Nephron (organoid): ENCODE measurements at regions not wholly inside any gene's neighbourhood (a gene's known extent, or its start where the extent isn't known, plus 50 kb on each side); places are given as distances from the start of the nearest gene placed in this dataset.

ENCODE experiments used
- H3K27ac Mint-ChIP-seq, 3 experiments: 2 replicates each; pipeline ENCODE4 v1.8.0; 2020; ENCODE audit warnings: mixed read lengths in 3 of 3, mild to moderate bottlenecking in 2 of 3, moderate library complexity in 1 of 3
- H3K27me3 Mint-ChIP-seq: 2 replicates; pipeline ENCODE4 v1.8.0; 2021; ENCODE audit warnings: low read depth, mild to moderate bottlenecking, moderate library complexity, mixed read lengths
- H3K36me3 Mint-ChIP-seq: 2 replicates; pipeline ENCODE4 v1.8.0; 2020; ENCODE audit warnings: low read depth, mixed read lengths
- H3K4me1 Mint-ChIP-seq: 2 replicates; pipeline ENCODE4 v1.8.0; 2020; ENCODE audit warnings: mixed read lengths
- H3K4me3 Mint-ChIP-seq, 3 experiments: 2 replicates each; pipeline ENCODE4 v1.8.0; 2020; ENCODE audit warnings: mild to moderate bottlenecking in 3 of 3, mixed read lengths in 3 of 3, moderate library complexity in 2 of 3
- H3K9me3 Mint-ChIP-seq: 2 replicates; pipeline ENCODE4 v1.8.0; 2020; ENCODE audit warnings: mixed read lengths
- TF ChIP-seq, protein P1 (sequence below), 3 experiments: fragments of 200-600 bp; sonication (generic); IDR thresholded peaks; one replicate each; pipeline ENCODE4 v1.5.0; 2021; ENCODE audit warnings: antibody characterized with exemption in 3 of 3; ENCODE audit not compliant: unreplicated experiment in 3 of 3

DNA sequence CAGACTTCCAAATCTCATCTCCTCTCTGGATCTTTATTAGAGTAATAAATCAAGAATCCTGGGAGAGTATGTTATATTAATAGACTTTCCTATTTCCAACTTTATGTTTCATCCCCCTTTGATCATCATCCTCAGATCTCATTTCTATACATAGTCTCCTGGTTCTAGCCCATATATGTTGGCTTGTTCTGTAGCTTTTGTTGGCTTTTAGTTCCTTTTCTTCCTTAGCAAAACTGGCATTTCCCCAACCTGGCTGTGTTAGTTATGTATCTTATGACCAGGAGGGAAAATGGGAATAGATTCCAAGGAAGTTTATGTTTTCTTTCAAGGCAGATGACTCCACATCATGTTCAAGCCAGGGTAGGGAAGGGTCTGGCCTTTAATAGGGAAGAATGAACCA is 2464.5 kb downstream of the PCDH9 start:
- peaks cover 19% of the 10 kb centered on the region for H3K4me1 Mint-ChIP-seq
- H3K4me3 Mint-ChIP-seq = no peak overlapping the region
- peak overlapping the region in 2 of 3 experiments; percentile 40 to 78 for H3K27ac Mint-ChIP-seq
- TF ChIP-seq, protein P1, sequence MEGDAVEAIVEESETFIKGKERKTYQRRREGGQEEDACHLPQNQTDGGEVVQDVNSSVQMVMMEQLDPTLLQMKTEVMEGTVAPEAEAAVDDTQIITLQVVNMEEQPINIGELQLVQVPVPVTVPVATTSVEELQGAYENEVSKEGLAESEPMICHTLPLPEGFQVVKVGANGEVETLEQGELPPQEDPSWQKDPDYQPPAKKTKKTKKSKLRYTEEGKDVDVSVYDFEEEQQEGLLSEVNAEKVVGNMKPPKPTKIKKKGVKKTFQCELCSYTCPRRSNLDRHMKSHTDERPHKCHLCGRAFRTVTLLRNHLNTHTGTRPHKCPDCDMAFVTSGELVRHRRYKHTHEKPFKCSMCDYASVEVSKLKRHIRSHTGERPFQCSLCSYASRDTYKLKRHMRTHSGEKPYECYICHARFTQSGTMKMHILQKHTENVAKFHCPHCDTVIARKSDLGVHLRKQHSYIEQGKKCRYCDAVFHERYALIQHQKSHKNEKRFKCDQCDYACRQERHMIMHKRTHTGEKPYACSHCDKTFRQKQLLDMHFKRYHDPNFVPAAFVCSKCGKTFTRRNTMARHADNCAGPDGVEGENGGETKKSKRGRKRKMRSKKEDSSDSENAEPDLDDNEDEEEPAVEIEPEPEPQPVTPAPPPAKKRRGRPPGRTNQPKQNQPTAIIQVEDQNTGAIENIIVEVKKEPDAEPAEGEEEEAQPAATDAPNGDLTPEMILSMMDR (IDR thresholded peaks at IDR 0.05; ENCODE audit: unreplicated experiment in 3 of 3) = no peak
- H3K27me3 Mint-ChIP-seq = no peaks in the 10 kb centered on the region
- no peaks in the 10 kb centered on the region for H3K9me3 Mint-ChIP-seq
- no peaks in the 10 kb centered on the region for H3K36me3 Mint-ChIP-seq

DNA sequence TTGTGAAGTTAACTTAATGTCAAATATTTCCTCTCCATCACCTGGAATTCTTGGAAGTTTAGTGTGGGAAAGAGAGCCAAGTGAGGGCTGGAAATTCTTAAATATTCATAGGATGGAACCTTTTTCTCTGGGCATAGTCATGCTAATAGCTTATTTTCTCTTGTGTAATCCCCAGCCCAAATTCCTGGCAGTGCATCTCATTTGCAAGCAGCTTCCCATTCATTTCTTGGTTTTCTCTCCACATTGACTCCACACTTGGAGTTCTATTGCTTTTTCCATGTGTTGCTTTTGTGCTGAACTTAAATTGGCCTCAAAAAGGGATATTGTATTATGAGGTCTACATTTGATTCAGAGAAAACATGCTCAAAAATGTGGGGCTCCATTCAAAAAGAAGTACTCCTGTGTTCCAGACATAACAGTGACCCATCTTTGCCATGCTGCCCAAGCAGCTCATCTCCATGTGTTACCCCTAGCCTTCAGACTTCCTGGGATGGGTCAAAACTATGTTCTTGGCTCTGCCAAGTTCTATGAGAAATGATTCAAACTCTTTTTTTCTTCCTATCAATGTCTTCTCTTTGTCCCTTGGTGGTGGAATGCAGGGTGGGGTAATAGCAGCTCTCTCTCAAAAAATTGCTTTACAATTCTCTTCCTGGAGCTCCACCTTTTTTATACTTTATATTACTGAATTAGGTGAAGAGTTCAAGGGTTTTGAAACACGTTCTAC is 2471.5 kb downstream of the PCDH9 start:
- no peaks in the 10 kb centered on the region for H3K9me3 Mint-ChIP-seq
- H3K4me1 Mint-ChIP-seq = peaks cover 22% of the 10 kb centered on the region
- no peaks in the 10 kb centered on the region for H3K27me3 Mint-ChIP-seq
- no peaks in the 10 kb centered on the region for H3K36me3 Mint-ChIP-seq
- H3K27ac Mint-ChIP-seq = peak overlapping the region in 1 of 3 experiments; percentile 65
- H3K4me3 Mint-ChIP-seq = no peak overlapping the region
- TF ChIP-seq, protein P1 (IDR thresholded peaks at IDR 0.05; ENCODE audit: unreplicated experiment in 3 of 3) = no peak

DNA sequence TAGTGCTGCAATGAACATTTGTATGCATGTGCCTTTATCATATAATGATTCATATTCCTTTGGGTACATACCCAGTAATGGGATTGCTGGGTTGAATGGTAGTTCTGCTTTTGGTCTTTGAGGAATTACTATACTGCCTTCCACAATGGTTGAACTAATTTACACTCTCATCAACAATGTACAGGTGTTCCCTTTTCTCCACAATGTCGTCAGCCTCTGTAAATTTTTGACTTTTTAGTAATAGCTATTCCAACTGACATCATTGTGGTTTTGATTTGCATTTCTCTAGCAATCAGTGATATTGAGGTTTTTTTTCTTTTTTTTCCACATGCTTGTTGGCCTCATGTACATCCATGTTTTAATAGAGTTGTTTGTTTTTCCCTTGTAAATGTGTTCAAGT is 2473.5 kb downstream of the PCDH9 start:
- Mint-ChIP-seq H3K27me3 (no peaks in the 10 kb centered on the region), H3K9me3 (no peaks in the 10 kb centered on the region), H3K4me1 (peaks cover 22% of the 10 kb centered on the region), H3K36me3 (no peaks in the 10 kb centered on the region), H3K27ac (no peak overlapping the region), H3K4me3 (no peak overlapping the region)
- TF ChIP-seq, protein P1 (IDR thresholded peaks at IDR 0.05; ENCODE audit: unreplicated experiment in 3 of 3) = no peak

DNA sequence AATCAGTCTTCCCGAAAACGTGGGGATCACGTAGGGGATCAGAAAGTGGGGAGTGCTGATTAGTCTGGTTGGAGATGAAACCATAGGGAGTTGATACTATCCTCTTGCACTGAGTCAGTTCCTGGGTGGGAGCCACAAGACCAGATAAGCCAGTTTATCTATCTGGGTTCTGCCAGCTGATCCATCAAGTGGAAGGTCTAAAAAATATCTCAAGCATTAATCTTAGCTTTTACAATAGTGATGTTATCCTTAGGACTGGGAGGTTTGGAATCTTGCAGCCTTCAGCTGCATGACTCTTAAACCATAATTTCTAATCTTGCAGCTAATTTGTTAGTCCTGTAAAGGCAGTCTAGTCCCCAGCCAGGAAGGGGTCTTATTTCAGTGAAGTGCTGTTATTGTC is 2474.2 kb downstream of the PCDH9 start:
- H3K4me3 Mint-ChIP-seq = no peak overlapping the region
- H3K36me3 Mint-ChIP-seq = no peaks in the 10 kb centered on the region
- TF ChIP-seq, protein P1 (IDR thresholded peaks at IDR 0.05; ENCODE audit: unreplicated experiment in 3 of 3) = no peak
- no peaks in the 10 kb centered on the region for H3K9me3 Mint-ChIP-seq
- no peak overlapping the region for H3K27ac Mint-ChIP-seq
- peaks cover 19% of the 10 kb centered on the region for H3K4me1 Mint-ChIP-seq
- H3K27me3 Mint-ChIP-seq = no peaks in the 10 kb centered on the region

DNA sequence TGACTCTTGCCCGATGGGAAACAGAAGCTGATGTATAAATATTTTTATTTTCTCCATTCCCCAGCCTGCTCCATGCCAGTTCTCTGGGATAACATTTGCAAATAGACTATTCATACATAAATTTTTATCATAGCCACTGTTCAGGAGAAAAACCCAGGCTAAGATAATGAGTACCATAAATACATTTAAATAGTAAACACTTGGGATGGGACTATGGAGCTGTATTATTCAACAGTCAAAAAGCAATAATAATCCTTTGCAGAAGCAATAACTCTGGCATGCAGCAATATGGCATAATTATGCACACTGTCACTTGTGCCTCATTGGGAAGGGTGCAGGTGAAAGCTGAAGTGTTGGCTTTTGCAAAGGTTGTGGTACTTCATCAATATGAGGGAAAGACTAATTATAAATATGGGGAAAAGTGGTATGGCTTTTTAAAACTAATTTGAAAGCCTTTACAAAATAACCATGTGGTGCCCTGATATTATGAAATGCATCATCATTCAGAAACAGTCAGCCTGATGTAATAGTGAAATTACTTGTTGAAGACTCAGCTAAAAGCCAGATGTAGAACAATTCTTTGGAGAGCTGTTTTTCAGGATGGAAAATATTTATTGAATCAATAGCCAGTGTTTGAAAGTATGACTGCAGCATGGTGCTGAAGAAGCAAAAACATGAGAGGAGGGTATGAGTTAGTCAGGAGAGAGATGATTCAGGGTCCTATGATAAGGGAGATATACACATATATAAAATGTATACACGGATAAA is 2476.7 kb downstream of the PCDH9 start:
- TF ChIP-seq, protein P1 (IDR thresholded peaks at IDR 0.05; ENCODE audit: unreplicated experiment in 3 of 3) = no peak
- no peaks in the 10 kb centered on the region for H3K27me3 Mint-ChIP-seq

More for the DNA sequence above, 2476.7 kb downstream of the PCDH9 start:
- no peaks in the 10 kb centered on the region for H3K9me3 Mint-ChIP-seq
- H3K4me3 Mint-ChIP-seq = no peak overlapping the region
- H3K4me1 Mint-ChIP-seq = no peaks in the 10 kb centered on the region
- H3K36me3 Mint-ChIP-seq = no peaks in the 10 kb centered on the region
- H3K27ac Mint-ChIP-seq = no peak overlapping the region
